Suppressor macrophage treated with lipopolysaccharide for 1 hour (primary cell): ENCODE measurements at regions not wholly inside any gene's neighbourhood (a gene's known extent, or its start where the extent isn't known, plus 50 kb on each side); places are given as distances from the start of the nearest gene placed in this dataset.

ENCODE experiments used
- DNase-seq, 3 donors: peaks; one replicate each; pipeline ENCODE4 v3.0.0-alpha.2; 2020 to 2022

DNA sequence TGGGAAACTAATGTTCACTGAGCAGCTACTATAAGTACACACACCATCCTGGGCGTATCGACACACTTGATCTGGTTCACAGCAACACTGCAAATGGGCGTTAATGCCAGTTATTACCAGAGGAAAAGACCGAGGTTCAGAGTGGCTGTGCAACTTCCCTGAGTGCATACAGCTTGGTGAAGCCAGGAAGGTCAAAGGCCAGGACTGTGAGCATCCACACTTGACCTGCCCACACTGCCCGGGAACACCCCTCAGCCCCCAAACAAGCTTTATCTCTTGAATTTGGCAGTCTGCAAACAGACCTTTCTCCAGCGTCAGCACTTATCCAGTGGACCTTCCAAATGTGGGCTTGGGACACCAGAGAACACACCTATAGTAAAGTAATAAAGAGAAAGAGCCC, 312.6 kb downstream of the BCL11B start:
- DNase-seq: no peak

DNA sequence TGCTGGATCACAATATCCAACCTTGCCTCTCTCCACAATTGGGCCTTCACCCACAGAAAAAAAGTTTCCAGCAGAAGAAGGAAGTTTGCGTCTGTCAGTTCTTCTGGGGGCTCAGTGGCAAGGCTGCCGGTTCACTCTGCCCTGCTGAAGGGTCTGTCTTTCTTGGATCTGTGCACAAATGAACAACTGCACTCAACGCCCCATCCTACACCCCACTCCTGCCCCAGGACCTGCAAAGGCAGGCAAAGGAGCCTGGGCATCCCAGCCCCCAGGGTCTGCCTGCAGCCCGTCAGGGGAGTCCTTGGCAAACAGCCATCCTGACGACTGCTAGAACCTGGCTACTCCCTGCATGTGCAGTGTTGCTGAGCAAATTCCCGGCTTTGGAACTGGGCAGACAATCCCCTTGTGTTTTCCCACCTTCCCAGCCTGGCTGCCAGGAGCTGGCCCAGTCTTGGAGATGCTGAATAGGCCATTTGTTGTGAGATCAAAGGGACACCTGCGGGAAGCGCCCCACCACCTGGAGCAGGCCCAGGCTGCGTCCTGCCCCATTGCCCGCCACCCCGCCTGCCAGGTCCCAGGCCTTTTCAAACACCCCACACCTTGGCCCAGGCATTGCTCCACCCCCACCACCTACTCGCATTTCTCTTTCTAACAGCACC, 311.9 kb downstream of the BCL11B start:
- DNase-seq: no peak

DNA sequence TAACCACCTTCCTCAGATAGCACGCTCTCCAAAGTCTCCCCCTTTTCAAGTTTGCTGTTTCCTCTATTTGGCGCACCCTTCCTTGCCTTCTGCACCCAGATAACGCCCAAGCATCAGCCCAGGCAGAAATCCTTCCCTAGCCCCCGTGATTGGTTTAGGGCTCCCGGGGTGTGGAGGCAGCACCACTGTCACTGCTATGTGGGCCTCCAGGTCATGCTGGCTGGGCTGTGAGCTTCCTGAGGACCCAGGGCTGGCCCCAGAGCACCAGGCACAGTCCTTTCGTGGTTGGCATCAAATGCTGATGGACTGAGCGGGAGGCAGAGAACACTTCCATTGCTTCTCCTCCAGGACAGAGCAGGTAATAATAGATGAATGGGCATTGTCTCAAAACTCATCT, 311.4 kb downstream of the BCL11B start:
- DNase-seq: no peak

DNA sequence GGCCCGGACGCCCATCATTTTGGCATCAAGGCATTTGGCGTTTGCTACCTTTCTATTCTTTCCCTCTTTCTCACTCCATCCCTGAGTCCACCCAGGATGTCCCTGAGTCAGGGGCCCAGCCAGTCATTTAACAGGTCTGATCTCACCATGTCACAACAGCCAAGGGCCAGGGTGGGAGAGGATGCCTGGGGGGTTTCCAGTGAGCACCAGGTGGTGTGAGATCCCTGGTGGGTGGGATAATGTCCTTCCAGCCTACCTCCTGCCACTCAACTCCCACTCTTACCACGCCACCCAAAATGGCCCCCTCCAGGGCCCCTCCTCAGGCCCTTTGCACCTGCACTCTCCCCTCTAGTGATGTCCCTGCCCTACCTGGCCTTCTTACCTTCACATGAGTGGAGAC, 310.8 kb downstream of the BCL11B start:
- DNase-seq: no peak

DNA sequence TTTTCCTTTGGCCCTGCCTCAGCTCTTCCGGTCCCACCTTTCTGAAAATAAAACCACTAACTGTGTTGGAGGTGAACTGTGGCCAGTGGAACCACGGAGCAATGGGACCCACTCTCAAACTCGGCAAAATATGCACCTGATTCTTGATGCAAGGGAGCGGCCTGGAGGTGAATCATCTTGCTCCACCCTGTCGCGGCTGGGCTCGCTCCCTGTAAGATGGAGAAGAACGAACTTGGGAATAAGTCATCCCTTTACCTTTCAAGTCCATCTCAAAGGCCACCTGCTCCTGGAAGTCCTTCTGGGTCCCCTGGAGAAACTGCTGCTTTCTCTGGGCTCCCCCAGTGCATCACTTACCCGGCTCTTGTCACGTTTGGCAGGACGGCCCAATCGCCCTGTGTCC, 309.9 kb downstream of the BCL11B start:
- no peak for DNase-seq

DNA sequence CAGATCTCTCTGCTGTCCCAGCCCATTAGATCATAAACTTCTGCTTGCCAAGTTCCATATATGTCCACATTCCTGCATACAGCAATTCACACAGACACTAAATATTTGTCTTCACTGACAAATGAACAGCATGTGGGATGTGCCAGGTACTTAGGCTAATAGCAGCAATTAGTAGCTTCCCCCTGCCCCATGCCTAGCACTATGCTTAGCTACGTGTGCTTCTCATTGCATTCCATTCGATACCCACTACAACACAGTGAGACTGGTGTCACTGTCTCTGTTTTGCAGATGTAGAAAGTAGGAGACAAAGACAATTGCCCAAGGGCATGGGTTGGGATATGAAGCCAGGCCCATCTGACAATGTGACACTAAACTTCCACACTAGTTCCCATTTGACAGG, 308.4 kb downstream of the BCL11B start:
- no peak for DNase-seq

DNA sequence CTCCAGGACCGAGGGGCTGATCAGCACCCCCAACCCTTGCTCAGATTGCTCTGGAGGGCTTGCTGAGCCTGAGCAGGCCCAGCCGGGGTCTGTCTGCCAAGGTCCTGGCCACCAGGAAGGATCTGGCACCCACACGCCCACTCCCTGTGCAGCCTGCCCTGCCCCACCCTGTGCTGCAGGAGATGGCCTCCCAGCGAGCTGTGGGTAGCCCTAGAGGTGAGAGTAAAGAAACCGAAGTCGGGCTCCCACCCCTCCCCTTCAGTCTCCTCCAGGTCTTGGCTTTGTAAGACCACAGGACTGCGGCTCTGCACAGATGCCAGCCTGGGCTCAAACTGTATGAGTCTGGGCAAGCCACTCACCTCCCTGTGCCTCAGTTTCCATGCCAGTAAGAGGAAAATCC, 307.8 kb downstream of the BCL11B start:
- DNase-seq: no peak

DNA sequence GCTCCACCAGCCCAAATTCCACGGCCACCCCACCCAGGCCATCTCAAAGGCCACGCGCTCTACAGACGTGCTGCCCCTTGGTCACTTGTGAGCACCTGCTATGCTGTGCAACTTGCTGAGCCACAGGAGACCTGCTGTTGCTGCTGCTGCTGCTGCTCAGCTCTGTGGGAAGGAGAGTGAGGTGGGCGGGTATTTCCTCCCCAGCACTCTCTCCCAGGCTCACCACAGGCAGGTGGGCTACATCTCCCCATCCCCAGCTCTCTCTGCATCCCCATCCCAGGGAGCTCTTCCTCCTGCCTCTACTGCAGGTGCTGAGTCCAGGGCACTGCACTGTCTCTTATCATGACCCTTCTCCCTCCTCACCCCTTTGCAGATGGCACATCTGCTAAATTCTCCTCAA, 306.9 kb downstream of the BCL11B start:
- no peak for DNase-seq

DNA sequence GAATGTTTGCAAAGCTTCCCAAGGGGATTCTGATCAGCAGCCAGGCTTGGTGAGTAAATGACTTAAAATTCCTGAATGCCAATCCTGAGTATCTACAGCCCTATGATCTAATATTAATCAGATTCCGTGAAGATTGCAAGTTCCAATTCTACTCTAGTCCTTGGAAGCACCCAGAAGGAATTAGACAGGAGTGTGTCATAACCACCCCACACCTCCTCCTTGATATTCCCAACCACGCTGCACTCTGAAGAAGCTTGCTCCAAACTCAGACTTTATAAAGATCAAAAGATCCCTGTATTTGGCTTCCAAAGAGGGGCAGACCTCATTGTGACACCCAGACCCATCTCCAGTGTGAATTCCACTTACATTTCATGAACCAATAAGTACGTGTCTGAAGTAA, 306.0 kb downstream of the BCL11B start:
- DNase-seq: no peak

DNA sequence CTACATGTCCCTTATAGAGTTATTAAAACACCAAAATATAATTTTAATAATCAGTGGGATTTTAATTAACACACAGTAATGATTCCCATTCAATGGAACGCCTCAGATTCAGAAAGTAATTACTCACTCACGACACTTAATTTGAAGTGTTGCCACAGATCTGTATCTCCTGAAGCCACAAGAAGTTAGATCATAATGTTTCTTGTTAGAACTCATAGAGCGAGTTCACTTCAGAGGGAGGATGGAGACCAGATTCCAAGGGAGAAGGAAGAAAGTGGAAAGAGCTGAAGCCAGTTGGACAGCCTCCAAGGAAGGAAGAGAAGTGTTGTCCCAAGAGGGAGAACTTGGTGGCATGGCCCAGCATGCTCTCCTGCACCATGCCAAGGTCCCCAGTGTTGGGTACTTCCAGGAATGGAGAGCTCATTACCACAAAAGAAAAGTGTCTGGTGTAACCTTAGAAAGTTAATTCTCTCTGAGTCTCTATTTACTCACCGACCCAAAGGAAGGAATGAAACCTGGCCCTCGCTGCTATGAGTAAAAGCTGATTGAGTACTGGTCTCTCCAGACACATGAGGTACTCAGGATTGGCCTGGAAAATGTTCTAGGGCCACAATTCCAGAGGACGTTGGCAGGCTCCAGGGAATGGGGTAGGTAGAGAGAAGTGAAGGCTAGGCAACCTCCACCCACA, 305.4 kb downstream of the BCL11B start:
- no peak for DNase-seq

DNA sequence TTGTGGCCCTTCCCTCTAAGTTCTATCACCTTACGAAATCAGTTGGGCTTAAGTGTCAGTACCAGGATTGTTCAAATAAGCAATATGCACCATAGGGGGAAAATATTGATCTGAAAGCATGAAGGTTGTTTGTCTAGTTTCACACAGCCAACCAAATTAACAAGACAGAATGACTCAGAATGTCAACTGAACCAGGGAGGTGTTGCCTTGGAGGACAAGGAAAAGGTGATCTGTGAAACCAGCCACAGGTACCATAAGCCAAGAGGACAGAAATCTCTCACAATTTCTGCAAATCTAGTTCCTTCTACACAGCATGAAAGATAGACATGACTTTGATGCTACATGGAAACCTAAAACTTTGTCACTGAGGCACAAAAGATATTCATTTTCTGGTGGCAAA, 297.9 kb downstream of the BCL11B start:
- DNase-seq: no peak

DNA sequence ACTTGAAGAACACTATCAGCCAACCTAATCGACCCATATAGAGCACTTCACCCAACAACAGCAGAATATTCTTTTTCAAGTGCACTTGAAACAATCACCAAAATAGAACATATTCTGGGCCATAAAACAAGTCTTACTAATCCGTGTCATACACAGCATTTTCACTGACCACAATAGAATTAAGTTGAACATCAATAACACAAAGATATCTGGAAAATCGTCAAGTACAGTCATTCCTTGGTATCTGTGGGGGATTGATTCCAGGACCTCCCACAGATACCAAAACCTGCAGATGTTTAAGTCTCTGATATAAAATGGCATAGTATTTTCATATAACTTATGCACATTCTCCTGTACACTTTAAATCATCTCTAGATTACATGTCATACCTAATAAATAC, 295.7 kb downstream of the BCL11B start:
- no peak for DNase-seq

DNA sequence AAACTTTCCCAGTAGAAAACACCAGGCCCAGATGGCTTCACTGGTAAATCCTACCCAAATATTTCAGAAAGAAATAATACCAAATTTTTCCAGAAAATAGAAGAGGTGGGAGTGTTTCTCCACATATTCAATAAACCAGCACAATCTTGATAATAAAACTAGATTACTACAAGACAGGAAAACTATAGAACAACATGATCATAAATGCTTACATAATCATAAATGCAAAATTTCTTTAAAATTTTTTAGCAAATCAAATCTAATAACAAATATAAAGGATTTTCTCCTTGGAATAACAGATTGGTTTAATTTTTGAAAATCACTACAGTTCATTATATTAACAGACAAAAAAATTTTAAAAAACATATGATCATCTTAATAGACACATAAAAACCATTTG, 294.5 kb downstream of the BCL11B start:
- DNase-seq: no peak

DNA sequence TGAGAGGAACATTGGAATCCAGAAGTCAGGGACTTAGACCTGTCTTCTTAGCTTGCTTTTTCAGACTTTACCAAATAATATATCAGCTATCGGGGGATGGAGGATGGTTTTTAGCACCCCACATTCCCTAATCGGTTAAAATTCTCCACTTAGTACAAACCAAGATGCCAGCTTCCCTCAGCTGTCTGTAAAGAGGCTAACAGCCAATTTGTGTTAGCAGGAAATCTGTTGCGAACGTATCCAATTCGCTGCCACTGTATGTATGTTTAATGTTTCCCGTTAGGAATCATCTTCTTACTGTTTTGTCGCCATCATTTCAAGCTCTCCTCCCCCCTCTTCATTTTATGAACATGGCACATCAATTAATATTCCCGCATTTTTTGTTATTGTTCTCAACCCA, 289.0 kb downstream of the BCL11B start:
- DNase-seq: no peak

DNA sequence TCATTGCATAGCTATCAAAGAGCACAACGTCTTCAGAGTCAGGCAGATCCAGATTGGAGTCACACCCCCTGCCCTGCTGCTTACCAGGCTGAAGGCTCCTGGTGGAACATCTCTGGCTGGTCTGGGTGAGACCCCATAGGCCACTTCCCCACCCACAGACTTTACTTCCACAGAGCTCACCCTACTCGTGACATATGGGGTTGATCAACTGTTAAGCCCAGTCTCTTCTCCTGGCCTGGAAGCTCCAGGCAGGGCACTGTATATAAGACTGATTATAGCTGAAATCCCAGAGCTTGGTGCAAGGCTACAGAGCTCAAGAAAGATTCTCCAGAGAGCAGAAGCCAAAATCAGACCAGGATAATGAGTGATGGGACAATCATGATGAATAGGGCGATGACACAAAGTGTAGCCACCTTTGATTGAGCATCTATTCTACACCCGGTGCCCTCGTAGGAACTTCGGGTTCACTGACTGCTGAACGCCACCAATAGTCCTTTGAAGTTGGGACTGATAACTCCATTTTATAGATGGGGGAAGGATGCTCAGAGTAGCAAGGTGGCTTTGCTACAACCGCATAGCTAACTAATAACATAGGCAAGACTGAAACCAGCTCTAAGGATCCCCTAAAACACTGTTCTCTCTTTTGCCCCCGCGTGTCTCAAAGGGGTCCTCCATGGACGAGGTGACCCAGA, 287.8 kb downstream of the BCL11B start:
- DNase-seq: no peak

DNA sequence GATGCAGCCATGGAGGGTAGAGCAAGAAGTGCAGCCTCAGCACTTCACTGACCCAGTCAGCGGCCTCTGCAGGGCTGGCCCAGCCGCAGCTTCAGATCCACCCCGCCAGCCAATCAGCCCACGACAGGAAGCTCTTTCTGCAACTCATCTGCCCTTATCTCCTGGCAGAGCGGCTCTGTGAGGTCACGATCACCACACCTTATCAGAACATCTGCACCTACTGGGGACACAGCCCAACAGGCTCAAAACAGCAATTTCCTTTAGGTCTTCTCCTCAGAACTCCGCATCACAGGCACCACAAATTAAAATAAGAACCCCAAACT, 287.3 kb downstream of the BCL11B start:
- no peak for DNase-seq

DNA sequence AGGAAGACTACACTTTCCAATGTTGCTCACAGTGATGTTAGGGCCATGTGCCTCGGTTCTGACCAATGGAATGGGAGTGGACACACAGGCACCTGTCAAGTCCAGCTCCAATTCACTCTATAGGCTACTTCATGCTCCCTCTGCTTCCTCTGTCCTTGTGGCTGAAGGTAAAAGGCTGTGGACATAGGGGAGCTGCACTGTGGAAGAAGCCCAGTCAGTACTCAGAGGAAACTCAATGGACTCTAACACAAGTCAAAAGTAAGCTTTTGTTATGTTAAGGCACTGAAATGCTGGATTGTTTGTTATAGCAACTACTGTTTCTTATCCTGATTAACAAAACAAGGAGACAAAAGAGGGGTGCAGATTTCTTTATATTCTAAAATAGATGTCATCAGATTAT, 278.2 kb downstream of the BCL11B start:
- DNase-seq: no peak

DNA sequence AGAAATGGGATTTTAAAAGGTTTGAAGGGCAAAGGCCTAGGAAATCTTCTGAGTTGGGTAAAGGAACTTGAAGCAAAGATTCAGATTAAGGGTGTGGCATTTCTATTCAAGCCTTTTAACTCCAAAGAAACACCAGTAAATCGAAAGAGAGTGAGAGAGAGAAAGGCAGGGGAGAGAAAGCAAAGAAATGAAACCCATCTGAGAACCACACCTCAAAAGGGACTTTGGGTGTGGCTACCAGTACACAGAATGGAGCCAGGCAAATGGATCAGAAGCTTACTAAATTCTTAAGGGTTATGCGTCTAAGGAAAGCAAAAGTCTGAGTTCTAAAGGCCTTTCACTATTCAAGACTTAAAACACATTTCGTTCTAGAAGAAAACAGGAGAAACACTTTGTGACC, 277.4 kb downstream of the BCL11B start:
- DNase-seq: no peak

DNA sequence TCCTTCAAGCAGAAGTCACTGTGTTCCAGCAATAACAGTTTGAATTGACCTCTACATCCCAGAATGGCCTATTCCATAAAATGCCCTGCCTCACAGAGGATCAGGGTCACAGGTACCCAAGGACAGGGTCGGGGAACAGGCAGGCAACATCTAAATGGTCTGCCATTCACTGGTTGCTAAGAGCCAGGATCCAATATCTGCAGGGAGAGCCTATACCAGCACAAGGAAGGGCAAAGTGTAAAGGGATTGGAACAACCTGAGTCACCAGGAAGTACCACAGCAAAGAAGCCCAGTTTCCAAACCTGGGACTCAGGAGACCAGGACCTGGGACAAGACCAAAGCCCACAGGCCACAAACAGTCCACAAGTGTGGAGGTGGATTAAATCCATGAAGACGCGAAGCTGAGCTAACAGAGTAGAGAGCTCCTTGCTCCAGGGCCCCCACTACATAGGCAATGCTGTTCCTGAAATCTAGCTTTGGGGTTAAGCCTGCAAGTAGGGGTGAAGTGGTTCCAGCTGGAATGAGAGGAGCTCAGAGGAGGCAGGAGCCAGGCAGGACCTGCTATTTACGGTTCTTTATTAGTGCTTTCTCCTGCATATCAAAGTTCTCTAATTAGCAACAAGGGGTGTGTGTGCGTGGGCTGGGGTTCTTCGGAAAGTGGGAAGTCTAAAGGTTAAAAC, 274.3 kb downstream of the BCL11B start:
- no peak for DNase-seq

DNA sequence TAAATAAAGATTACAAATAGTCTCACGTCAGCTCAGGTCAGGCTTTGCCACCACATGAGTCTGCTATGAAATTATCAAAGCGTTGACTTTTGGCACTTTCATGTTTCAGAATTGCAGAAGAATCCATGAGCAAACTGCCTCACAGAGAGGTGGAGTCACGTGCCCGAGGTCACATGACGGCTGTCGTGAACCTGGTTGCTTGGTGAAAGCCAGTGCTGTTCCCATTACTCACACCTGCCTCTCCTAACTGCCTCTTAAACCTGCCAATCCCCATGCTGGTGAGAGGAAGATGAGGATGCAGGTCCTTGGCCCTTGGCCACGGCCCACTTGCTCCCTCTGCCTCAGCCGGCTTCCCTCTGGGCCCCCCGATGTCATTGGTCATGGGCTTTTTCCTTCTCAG, 272.7 kb downstream of the BCL11B start:
- DNase-seq: no peak

DNA sequence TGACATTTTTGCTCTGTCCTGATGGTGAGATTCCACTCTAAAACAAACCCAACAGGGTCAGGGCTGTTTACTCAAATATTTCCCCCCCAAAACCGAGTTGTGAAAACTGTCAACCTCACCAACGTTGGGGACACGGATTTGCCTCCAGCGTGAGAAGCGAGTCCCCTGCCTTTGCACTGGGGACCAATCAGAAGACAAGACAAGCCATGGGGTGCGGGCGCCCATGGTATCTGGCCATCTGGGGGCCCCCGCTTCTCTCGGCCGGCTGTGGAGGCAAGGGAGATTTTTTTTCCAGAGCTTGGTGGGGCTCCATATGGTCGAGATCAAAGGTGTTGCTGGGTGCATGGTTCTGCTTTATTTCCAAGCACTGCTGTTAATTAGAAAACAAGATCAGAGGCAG, 272.1 kb downstream of the BCL11B start:
- no peak for DNase-seq

DNA sequence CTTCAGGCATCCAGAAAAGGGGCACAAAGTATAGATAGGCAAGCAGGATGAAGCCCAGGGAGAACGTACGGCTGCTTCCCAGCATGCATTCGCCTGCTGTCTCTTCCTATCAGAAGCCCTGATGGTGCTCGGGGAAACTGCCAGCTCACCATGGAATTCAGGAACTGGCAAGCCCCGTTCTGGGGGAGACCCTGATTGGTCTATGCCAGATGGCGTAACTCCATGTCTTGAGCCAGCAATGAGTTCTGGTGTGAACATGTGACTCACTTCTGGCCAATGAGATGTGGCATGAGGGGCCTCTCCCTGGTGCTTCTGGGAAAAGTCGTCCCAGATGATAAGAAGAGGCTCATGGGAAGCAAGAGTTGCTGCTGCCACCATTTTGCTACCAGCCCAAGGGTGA, 270.8 kb downstream of the BCL11B start:
- no peak for DNase-seq

DNA sequence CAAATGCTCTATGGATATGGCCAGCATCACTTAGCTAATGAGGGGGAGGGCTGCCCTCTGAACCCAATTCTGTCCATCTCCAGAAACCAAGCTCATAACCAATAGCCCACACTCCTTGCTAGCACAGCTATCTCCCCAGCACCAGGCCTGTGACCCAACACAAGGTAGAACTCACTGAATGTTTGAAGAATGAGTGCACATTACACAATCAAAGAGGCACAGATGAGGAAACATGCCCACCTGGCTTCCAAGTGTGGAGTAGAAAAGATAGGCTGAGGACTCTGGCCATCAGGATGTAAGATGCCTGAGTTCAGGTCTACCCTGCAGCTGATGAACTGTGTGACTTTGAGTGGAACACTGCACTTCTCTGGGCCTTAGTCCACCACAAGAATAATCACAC, 268.4 kb downstream of the BCL11B start:
- no peak for DNase-seq

DNA sequence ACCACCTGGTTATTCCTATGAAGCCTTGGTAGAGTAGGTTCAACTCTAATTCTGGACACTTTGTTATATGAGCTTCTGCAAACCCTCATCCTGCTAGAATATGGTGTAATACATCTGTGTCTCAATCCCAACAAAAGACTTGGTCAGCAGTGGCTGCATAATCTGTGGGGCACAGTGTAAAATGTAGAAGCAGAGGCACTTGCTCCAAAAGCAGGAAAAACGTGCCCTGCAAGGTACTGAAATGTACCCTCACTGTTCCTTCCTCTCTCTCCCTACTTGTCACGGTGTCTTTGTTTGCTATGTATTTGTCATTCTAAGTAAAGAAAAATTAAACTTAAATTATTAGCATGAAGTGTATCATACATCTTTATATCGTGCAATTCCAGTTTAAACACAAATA, 267.9 kb downstream of the BCL11B start:
- DNase-seq: no peak
